ENCODE measurements at regions not wholly inside any gene's neighbourhood (a gene's known extent, or its start where the extent isn't known, plus 50 kb on each side); places are given as distances from the start of the nearest gene placed in this dataset.
"Not testable (repeated sequence)": the region's sequence is repeated elsewhere in the genome, so short reads cannot be mapped to it uniquely, and the experiment has no call there.

DNA sequence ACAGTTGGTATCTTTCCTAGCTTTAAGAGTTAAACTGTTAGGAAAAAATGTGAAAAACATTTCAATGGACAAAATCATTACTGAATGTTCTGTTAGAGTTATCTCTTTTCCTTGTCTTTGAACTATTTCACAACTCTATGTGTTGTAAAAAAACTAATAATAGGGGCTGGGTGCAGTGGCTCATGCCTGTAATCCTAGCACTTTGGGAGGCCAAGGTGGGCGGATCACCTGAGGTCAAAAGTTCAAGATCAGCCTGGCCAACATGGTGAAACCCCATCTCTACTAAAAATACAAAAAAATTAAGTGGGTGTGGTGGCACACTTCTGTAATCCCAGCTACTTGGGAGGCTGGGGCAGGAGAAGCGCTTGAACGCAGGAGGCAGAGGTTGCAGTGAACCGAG lies 184.0 kb upstream of the P2RY1 start:
- H3K23ac ChIP-seq (ENCODE audit: low read length); H3K36me3 ChIP-seq (ENCODE audit: control insufficient read depth, insufficient read depth, low read length); H2BK15ac ChIP-seq (replicated peaks; ENCODE audit: low read depth); H3K9ac ChIP-seq (ENCODE audit: low read length); H3K79me2 ChIP-seq (ENCODE audit: control insufficient read depth, insufficient read depth, low read length); H3K4me1 ChIP-seq (ENCODE audit: control insufficient read depth, low read depth, low read length); H3K4me2 ChIP-seq (ENCODE audit: low read length); DNase-seq; H4K5ac ChIP-seq (ENCODE audit: low read length); H3K18ac ChIP-seq (ENCODE audit: low read length); H2BK120ac ChIP-seq (ENCODE audit: low read depth, low read length); H2AK5ac ChIP-seq (ENCODE audit: low read length); H3K4ac ChIP-seq (ENCODE audit: low read depth, low read length); H3K27me3 ChIP-seq (ENCODE audit: insufficient read depth, low read length, poor library complexity); H4K8ac ChIP-seq (ENCODE audit: low read depth, low read length); H2BK5ac ChIP-seq (ENCODE audit: low read length); H3K79me1 ChIP-seq (ENCODE audit: low read length); H3K27ac ChIP-seq (ENCODE audit: low read depth, low read length); H3K4me3 ChIP-seq (ENCODE audit: low read length); H3K56ac ChIP-seq (ENCODE audit: low read length): not testable (repeated sequence)
- no CpG with 5 or more reads among the region's 4 CpGs for WGBS (ENCODE audit: extremely low coverage, insufficient coverage, low lambda C conversion rate)

GRCh38 chr3:152656214-152656971 lies 178.5 kb upstream of the P2RY1 start:
- no CpG with 5 or more reads among the region's 10 CpGs for WGBS (ENCODE audit: extremely low coverage, insufficient coverage, low lambda C conversion rate)
- Histone ChIP-seq H3K4ac (ENCODE audit: low read depth, low read length) (no peak overlapping the region), H3K36me3 (ENCODE audit: control insufficient read depth, insufficient read depth, low read length) (no peaks in the 10 kb centered on the region), H3K4me2 (ENCODE audit: low read length) (no peak overlapping the region), H3K56ac (ENCODE audit: low read length) (peak overlapping the region; percentile 44), H4K5ac (ENCODE audit: low read length) (no peak overlapping the region), H4K8ac (ENCODE audit: low read depth, low read length) (no peak overlapping the region), H3K4me3 (ENCODE audit: low read length) (no peak overlapping the region), H3K79me1 (ENCODE audit: low read length) (no peaks in the 10 kb centered on the region), H3K27me3 (ENCODE audit: insufficient read depth, low read length, poor library complexity) (no peaks in the 10 kb centered on the region), H2BK120ac (ENCODE audit: low read depth, low read length) (peak overlapping the region; percentile 88), H3K18ac (ENCODE audit: low read length) (peak overlapping the region; percentile 98), H3K9ac (ENCODE audit: low read length) (no peak overlapping the region), H3K4me1 (ENCODE audit: control insufficient read depth, low read depth, low read length) (peaks cover 4% of the 10 kb centered on the region), H3K27ac (ENCODE audit: low read depth, low read length) (peak overlapping the region; percentile 89), H2BK5ac (ENCODE audit: low read length) (peak overlapping the region; percentile 28), H3K23ac (ENCODE audit: low read length) (no peak overlapping the region), H2BK15ac (replicated peaks; ENCODE audit: low read depth) (no peak overlapping the region), H3K79me2 (ENCODE audit: control insufficient read depth, insufficient read depth, low read length) (no peaks in the 10 kb centered on the region), H2AK5ac (ENCODE audit: low read length) (no peak overlapping the region)
- DNase-seq = peak; percentile 90

DNA sequence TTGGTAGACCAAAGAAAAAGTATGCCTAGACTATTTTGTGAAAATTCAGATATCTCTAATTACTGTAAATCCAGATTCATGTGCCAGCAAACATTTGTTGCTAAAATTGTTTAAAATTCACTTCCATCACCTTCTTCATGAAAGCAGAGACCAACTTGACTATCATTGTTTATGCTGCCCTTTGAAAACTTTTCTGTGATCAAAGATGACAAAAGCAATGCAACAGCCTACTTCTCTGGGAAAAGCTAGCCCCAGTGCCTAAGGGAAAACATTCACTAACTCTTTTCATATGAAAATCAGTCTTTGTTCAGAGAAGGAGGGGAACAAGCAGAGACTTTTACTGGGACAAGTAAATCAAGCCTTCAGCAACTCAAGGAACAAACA lies 178.0 kb upstream of the P2RY1 start:
- H2BK120ac ChIP-seq (ENCODE audit: low read depth, low read length) = no peak overlapping the region
- no peak overlapping the region for H2AK5ac ChIP-seq (ENCODE audit: low read length)
- H2BK5ac ChIP-seq (ENCODE audit: low read length) = no peak overlapping the region
- no peak overlapping the region for H3K18ac ChIP-seq (ENCODE audit: low read length)
- H3K27me3 ChIP-seq (ENCODE audit: insufficient read depth, low read length, poor library complexity) = no peaks in the 10 kb centered on the region
- H4K5ac ChIP-seq (ENCODE audit: low read length) = no peak overlapping the region
- no peaks in the 10 kb centered on the region for H3K79me2 ChIP-seq (ENCODE audit: control insufficient read depth, insufficient read depth, low read length)
- H3K4me3 ChIP-seq (ENCODE audit: low read length) = no peak overlapping the region
- H3K23ac ChIP-seq (ENCODE audit: low read length) = no peak overlapping the region
- peak; percentile 82 for DNase-seq
- no peak overlapping the region for H2BK15ac ChIP-seq (replicated peaks; ENCODE audit: low read depth)
- no peak overlapping the region for H3K56ac ChIP-seq (ENCODE audit: low read length)
- no peaks in the 10 kb centered on the region for H3K36me3 ChIP-seq (ENCODE audit: control insufficient read depth, insufficient read depth, low read length)
- no peaks in the 10 kb centered on the region for H3K79me1 ChIP-seq (ENCODE audit: low read length)
- H3K9ac ChIP-seq (ENCODE audit: low read length) = no peak overlapping the region
- no peak overlapping the region for H3K4me2 ChIP-seq (ENCODE audit: low read length)
- peak overlapping the region; percentile 16 for H3K4ac ChIP-seq (ENCODE audit: low read depth, low read length)
- peaks cover 4% of the 10 kb centered on the region for H3K4me1 ChIP-seq (ENCODE audit: control insufficient read depth, low read depth, low read length)
- H4K8ac ChIP-seq (ENCODE audit: low read depth, low read length) = no peak overlapping the region
- H3K27ac ChIP-seq (ENCODE audit: low read depth, low read length) = peak overlapping the region; percentile 47

DNA sequence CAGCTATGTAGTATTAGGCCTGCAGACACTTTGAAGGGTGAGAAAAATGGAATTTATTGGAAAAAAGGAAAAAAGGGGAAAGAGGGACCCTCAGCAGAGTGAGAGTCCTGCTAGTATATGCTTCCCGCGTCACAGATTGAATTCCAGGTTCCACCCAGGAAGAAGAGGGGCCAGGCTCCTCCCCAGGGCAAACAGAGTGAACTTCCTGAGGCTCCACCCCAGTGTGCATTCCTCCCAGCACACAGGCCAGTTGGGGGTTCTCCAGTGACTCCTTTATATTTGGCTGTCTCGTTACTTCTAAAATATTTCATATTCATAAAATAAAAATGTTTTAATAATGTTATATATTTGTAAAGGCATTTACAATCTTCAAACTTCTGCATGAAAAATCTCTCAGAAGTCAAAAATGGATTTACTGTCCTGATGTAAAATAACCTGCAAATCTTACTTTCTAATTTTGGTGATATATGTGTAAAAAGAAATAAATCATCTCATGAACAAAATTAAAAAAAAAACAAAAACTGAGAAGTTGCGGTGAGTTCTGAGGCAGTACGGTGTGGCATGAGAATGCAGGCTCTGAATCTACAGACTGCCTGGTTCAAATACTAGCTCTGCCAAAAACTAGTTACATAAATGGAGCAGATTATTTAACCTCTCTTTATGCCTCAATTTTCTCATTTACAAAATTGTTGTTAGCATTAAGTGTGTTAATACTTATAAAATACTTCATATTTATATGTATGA lies 175.8 kb upstream of the P2RY1 start:
- Histone ChIP-seq H3K79me2 (ENCODE audit: control insufficient read depth, insufficient read depth, low read length) (no peaks in the 10 kb centered on the region), H3K9ac (ENCODE audit: low read length) (no peak overlapping the region), H3K4me2 (ENCODE audit: low read length) (no peak overlapping the region), H3K27ac (ENCODE audit: low read depth, low read length) (no peak overlapping the region), H4K8ac (ENCODE audit: low read depth, low read length) (peak overlapping the region; percentile 2), H3K56ac (ENCODE audit: low read length) (no peak overlapping the region), H4K5ac (ENCODE audit: low read length) (no peak overlapping the region), H3K27me3 (ENCODE audit: insufficient read depth, low read length, poor library complexity) (no peaks in the 10 kb centered on the region), H3K4me1 (ENCODE audit: control insufficient read depth, low read depth, low read length) (peaks cover 4% of the 10 kb centered on the region), H3K4ac (ENCODE audit: low read depth, low read length) (peak overlapping the region; percentile 31), H2AK5ac (ENCODE audit: low read length) (no peak overlapping the region), H3K79me1 (ENCODE audit: low read length) (no peaks in the 10 kb centered on the region), H3K18ac (ENCODE audit: low read length) (peak overlapping the region; percentile 80), H3K23ac (ENCODE audit: low read length) (no peak overlapping the region), H2BK120ac (ENCODE audit: low read depth, low read length) (peak overlapping the region; percentile 45), H3K4me3 (ENCODE audit: low read length) (no peak overlapping the region), H2BK15ac (replicated peaks; ENCODE audit: low read depth) (no peak overlapping the region), H3K36me3 (ENCODE audit: control insufficient read depth, insufficient read depth, low read length) (no peaks in the 10 kb centered on the region), H2BK5ac (ENCODE audit: low read length) (no peak overlapping the region)
- DNase-seq = no peak
- WGBS (ENCODE audit: extremely low coverage, insufficient coverage, low lambda C conversion rate) = no CpG with 5 or more reads among the region's 5 CpGs

GRCh38 chr3:152662157-152662556 lies 172.8 kb upstream of the P2RY1 start:
- Histone ChIP-seq H3K27ac (ENCODE audit: low read depth, low read length) (no peak overlapping the region), H3K9ac (ENCODE audit: low read length) (no peak overlapping the region), H2BK5ac (ENCODE audit: low read length) (no peak overlapping the region), H3K79me1 (ENCODE audit: low read length) (no peaks in the 10 kb centered on the region), H3K79me2 (ENCODE audit: control insufficient read depth, insufficient read depth, low read length) (no peaks in the 10 kb centered on the region), H3K4me2 (ENCODE audit: low read length) (no peak overlapping the region), H3K4me1 (ENCODE audit: control insufficient read depth, low read depth, low read length) (peaks cover 2% of the 10 kb centered on the region), H2AK5ac (ENCODE audit: low read length) (no peak overlapping the region), H3K4me3 (ENCODE audit: low read length) (no peak overlapping the region), H4K8ac (ENCODE audit: low read depth, low read length) (no peak overlapping the region), H3K27me3 (ENCODE audit: insufficient read depth, low read length, poor library complexity) (no peaks in the 10 kb centered on the region), H4K5ac (ENCODE audit: low read length) (no peak overlapping the region), H3K23ac (ENCODE audit: low read length) (no peak overlapping the region), H2BK15ac (replicated peaks; ENCODE audit: low read depth) (no peak overlapping the region), H2BK120ac (ENCODE audit: low read depth, low read length) (no peak overlapping the region), H3K18ac (ENCODE audit: low read length) (no peak overlapping the region), H3K56ac (ENCODE audit: low read length) (no peak overlapping the region), H3K36me3 (ENCODE audit: control insufficient read depth, insufficient read depth, low read length) (no peaks in the 10 kb centered on the region), H3K4ac (ENCODE audit: low read depth, low read length) (no peak overlapping the region)
- no peak for DNase-seq
- WGBS (ENCODE audit: extremely low coverage, insufficient coverage, low lambda C conversion rate) = no CpG with 5 or more reads among the region's 2 CpGs

Data from mesendoderm (in vitro differentiated cells).